GM06990 (cell line): ENCODE measurements at regions not wholly inside any gene's neighbourhood (a gene's known extent, or its start where the extent isn't known, plus 50 kb on each side); places are given as distances from the start of the nearest gene placed in this dataset.

Experiments used
- DNase-seq: peaks from one replicate; pipeline ENCODE4 v3.0.0-alpha.2; 2011; ENCODE audit not compliant: insufficient read length; ENCODE audit errors: extremely low read depth
- H3K27me3 ChIP-seq: replicated peaks from 2 replicates; pipeline ENCODE4 v1.6.0; 2011; ENCODE audit warnings: low read length; ENCODE audit not compliant: control insufficient read depth, insufficient read depth
- H3K36me3 ChIP-seq: 2 replicates; pipeline ENCODE4 v1.5.1; 2011; ENCODE audit warnings: low read length; ENCODE audit not compliant: control insufficient read depth, insufficient read depth
- H3K4me3 ChIP-seq: replicated peaks from 2 replicates; pipeline ENCODE4 v1.5.1; 2011; ENCODE audit warnings: low read depth, mild to moderate bottlenecking, control low read depth, low read length
- TF ChIP-seq, protein P1 (sequence below): IDR thresholded peaks from 2 replicates; pipeline ENCODE4 v1.5.1; 2011; ENCODE audit warnings: low read length, control low read depth, mild to moderate bottlenecking, inconsistent platforms; ENCODE audit not compliant: insufficient read depth, poor library complexity, severe bottlenecking

DNA sequence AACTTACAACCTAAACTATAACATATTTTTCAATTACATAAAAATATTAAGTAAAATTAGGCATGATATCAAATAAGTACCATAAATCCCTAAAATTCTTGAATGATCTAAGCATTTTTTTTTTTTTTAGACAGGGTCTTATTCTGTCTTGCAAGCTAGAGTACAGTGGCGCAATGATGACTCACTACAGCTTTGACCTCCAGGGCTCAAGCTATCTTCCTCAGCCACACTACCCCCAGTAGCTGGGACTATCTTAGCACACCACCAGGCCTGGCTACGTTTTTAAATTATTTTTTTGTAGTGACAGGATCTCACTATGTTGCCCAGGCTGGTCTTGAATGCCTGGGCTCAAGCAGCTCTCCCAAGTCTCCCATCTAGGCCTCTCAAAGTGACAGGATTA is 1042.3 kb downstream of the FSTL5 start:
- H3K4me3 ChIP-seq = no peak overlapping the region
- no peaks in the 10 kb centered on the region for H3K27me3 ChIP-seq
- TF ChIP-seq, protein P1, sequence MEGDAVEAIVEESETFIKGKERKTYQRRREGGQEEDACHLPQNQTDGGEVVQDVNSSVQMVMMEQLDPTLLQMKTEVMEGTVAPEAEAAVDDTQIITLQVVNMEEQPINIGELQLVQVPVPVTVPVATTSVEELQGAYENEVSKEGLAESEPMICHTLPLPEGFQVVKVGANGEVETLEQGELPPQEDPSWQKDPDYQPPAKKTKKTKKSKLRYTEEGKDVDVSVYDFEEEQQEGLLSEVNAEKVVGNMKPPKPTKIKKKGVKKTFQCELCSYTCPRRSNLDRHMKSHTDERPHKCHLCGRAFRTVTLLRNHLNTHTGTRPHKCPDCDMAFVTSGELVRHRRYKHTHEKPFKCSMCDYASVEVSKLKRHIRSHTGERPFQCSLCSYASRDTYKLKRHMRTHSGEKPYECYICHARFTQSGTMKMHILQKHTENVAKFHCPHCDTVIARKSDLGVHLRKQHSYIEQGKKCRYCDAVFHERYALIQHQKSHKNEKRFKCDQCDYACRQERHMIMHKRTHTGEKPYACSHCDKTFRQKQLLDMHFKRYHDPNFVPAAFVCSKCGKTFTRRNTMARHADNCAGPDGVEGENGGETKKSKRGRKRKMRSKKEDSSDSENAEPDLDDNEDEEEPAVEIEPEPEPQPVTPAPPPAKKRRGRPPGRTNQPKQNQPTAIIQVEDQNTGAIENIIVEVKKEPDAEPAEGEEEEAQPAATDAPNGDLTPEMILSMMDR = no peak
- H3K36me3 ChIP-seq = no peaks in the 10 kb centered on the region
- no peak for DNase-seq

GRCh38 chr4:161101881-161102280 is 1061.9 kb downstream of the FSTL5 start:
- H3K36me3 ChIP-seq = no peaks in the 10 kb centered on the region
- DNase-seq = no peak
- H3K4me3 ChIP-seq = no peak overlapping the region
- no peaks in the 10 kb centered on the region for H3K27me3 ChIP-seq
- TF ChIP-seq, protein P1 = no peak

DNA sequence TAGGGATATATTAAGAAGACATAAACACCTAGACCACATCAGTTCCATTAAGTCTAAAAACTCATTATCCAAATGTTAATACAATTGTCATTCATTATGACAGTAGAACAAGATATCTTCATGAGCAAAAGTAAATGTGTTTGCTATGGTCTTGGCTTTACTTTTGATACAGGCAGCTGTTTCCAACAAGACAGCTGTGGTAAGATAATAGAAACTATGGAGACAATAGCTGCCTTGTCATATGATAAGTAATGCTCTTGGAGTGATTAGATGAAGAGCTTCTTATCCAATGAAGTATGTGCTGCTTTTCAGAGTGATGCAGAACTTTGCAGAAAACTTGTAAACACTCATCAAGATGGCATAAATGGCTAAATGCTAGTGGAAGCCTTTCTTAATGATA is 1066.0 kb downstream of the FSTL5 start:
- no peak for DNase-seq
- no peaks in the 10 kb centered on the region for H3K27me3 ChIP-seq
- TF ChIP-seq, protein P1 = no peak
- no peak overlapping the region for H3K4me3 ChIP-seq
- H3K36me3 ChIP-seq = no peaks in the 10 kb centered on the region

GRCh38 chr4:161061046-161061445 is 1102.8 kb downstream of the FSTL5 start:
- H3K4me3 ChIP-seq = no peak overlapping the region
- TF ChIP-seq, protein P1 = no peak
- no peaks in the 10 kb centered on the region for H3K36me3 ChIP-seq
- no peak for DNase-seq
- no peaks in the 10 kb centered on the region for H3K27me3 ChIP-seq
